HT1080 (cell line): ENCODE measurements at regions not wholly inside any gene's neighbourhood (a gene's known extent, or its start where the extent isn't known, plus 50 kb on each side); places are given as distances from the start of the nearest gene placed in this dataset.

ENCODE experiments used
- DNase-seq: peaks from one replicate; pipeline ENCODE4 v3.0.0-alpha.2; 2015; ENCODE audit warnings: low read depth

GRCh38 chrX:126065901-126066660 lies 100.0 kb downstream of the DCAF12L2 start:
- no peak for DNase-seq
